Lower lobe of right lung (tissue), 2 donors: ENCODE measurements at regions not wholly inside any gene's neighbourhood (a gene's known extent, or its start where the extent isn't known, plus 50 kb on each side); places are given as distances from the start of the nearest gene placed in this dataset.
"Not testable (repeated sequence)": the region's sequence is repeated elsewhere in the genome, so short reads cannot be mapped to it uniquely, and the experiment has no call there.

Experiments
- ATAC-seq, 2 donors: fragments of 200-7000 bp; cut with Tn5 transposase; one replicate each; pipeline ENCODE4 v1.9.1; 2020 to 2022; ENCODE audit warnings: mild to moderate bottlenecking in 2 of 2, moderate library complexity in 2 of 2
- DNase-seq: peaks from one replicate; pipeline ENCODE4 v3.0.0-alpha.2; 2020
- H3K27ac ChIP-seq: fragments of 200-600 bp; one replicate; pipeline ENCODE4 v1.8.0; 2022
- H3K27me3 ChIP-seq: fragments of 200-600 bp; one replicate; pipeline ENCODE4 v1.8.0; 2022; ENCODE audit warnings: low read depth
- H3K36me3 ChIP-seq: fragments of 200-600 bp; one replicate; pipeline ENCODE4 v1.8.0; 2022; ENCODE audit warnings: mild to moderate bottlenecking
- H3K4me1 ChIP-seq: fragments of 200-600 bp; one replicate; pipeline ENCODE4 v1.8.0; 2022
- H3K4me3 ChIP-seq: fragments of 200-600 bp; one replicate; pipeline ENCODE4 v1.8.0; 2022; ENCODE audit warnings: mild to moderate bottlenecking
- H3K9me3 ChIP-seq: fragments of 200-600 bp; one replicate; pipeline ENCODE4 v1.8.0; 2022
- intact Hi-C: fragments of 100-400 bp; cut with DNase I; formaldehyde crosslinking; loops from one replicate; pipeline ENCODE4 v1.11.0; 2022
- TF ChIP-seq, protein P1 (sequence below): fragments of 200-600 bp; IDR thresholded peaks from one replicate; pipeline ENCODE4 v1.8.0; 2022; ENCODE audit warnings: antibody characterized with exemption, mild to moderate bottlenecking
- donor health status: DM: no; HTN: yes; CAD: no; lungs with severe emphysema.

DNA sequence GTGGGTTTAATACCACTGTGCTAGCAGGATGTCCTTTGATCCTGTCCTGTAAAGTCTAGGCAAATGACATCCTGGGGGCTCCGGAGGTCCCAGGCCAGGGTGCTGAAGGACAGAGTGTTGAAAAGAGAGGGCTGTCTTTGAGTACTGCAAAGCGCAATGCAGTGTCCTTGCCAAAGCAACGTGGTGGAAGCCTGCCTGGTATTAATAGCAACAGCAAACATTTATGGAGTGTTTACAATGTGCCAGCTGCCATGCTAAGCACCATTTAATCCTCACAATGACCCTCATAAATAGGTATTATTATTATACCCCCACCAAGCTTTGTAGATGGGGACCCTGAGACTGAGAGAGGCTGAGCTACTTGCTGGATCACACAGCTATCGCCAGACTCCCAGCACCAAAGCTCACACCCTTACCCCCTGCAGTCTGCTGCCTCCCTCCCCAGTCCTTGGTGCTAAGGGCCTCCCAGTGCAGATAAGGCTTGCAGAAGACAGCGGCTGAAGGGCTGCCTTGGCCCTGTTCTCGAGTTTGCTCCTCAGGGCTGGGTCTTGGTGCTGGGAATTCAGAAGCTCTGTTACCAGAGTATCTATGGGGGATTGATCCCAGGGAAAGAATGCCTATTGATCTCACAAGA is 427.7 kb downstream of the FUT8 start:
- H3K4me1 ChIP-seq = peaks cover 7% of the 10 kb centered on the region
- DNase-seq (no peak), ATAC-seq (peak; percentile 70 to 74)
- H3K4me3 ChIP-seq = no peak overlapping the region
- TF ChIP-seq, protein P1, sequence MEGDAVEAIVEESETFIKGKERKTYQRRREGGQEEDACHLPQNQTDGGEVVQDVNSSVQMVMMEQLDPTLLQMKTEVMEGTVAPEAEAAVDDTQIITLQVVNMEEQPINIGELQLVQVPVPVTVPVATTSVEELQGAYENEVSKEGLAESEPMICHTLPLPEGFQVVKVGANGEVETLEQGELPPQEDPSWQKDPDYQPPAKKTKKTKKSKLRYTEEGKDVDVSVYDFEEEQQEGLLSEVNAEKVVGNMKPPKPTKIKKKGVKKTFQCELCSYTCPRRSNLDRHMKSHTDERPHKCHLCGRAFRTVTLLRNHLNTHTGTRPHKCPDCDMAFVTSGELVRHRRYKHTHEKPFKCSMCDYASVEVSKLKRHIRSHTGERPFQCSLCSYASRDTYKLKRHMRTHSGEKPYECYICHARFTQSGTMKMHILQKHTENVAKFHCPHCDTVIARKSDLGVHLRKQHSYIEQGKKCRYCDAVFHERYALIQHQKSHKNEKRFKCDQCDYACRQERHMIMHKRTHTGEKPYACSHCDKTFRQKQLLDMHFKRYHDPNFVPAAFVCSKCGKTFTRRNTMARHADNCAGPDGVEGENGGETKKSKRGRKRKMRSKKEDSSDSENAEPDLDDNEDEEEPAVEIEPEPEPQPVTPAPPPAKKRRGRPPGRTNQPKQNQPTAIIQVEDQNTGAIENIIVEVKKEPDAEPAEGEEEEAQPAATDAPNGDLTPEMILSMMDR = no peak
- no peaks in the 10 kb centered on the region for H3K9me3 ChIP-seq
- H3K27me3 ChIP-seq = no peaks in the 10 kb centered on the region
- H3K36me3 ChIP-seq = no peaks in the 10 kb centered on the region
- no peak overlapping the region for H3K27ac ChIP-seq
- intact Hi-C loops = no loop called here

GRCh38 chr14:65840786-65841185 is 428.3 kb downstream of the FUT8 start:
- peaks cover 7% of the 10 kb centered on the region for H3K4me1 ChIP-seq
- no peaks in the 10 kb centered on the region for H3K27me3 ChIP-seq
- no peak overlapping the region for H3K4me3 ChIP-seq
- DNase-seq = no peak
- no peak overlapping the region for H3K27ac ChIP-seq
- no peaks in the 10 kb centered on the region for H3K36me3 ChIP-seq
- TF ChIP-seq, protein P1 = no peak
- ATAC-seq = peak in 1 of 2 donors; percentile 28
- intact Hi-C loops = no loop called here
- H3K9me3 ChIP-seq = no peaks in the 10 kb centered on the region

DNA sequence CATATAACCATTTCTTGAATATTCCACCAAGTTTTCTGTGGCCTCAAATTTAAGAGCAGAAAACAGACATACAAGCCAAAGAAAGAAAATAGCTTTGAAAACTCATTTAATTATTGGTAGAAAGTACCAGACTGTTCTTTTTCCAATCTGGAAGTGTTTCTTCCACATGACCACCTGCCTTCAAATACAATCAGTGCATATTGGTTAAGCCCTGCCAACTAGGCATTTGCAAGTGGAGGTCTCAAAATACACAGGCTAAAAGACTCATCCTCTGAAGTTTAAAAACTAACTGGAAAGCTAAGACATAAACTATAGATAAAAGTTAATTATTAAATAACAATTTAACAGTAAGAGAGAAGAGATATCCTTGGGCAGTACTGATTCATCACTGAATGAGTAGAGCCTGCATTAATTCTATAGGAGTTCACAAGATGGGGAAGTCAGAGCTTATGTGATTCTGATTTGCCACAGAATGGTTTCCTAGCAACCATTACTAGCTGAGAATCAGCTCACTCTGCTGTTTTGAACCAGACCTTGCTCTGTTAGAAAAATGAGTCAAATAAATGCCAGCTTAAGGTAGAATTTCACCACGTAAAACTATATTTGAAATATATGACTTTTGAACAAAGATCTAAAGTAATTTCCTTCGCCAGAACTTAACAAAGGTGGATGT is 433.8 kb downstream of the FUT8 start:
- intact Hi-C loops = no loop called here
- H3K27ac ChIP-seq = no peak overlapping the region
- DNase-seq = no peak
- H3K36me3 ChIP-seq = no peaks in the 10 kb centered on the region
- H3K27me3 ChIP-seq = no peaks in the 10 kb centered on the region
- no peak for ATAC-seq
- TF ChIP-seq, protein P1 = no peak
- H3K9me3 ChIP-seq = no peaks in the 10 kb centered on the region
- no peak overlapping the region for H3K4me3 ChIP-seq
- H3K4me1 ChIP-seq = no peaks in the 10 kb centered on the region

- no peaks in the 10 kb centered on the region for H3K9me3 ChIP-seq
- H3K27me3 ChIP-seq = no peaks in the 10 kb centered on the region
- TF ChIP-seq, protein P1 = no peak
- DNase-seq (no peak), ATAC-seq (peak; percentile 45 to 55)
- no peak overlapping the region for H3K4me3 ChIP-seq
- no peak overlapping the region for H3K27ac ChIP-seq
- H3K4me1 ChIP-seq = no peaks in the 10 kb centered on the region
- intact Hi-C loops = no loop called here
- H3K36me3 ChIP-seq = no peaks in the 10 kb centered on the region
Observed at GRCh38 chr14:65847075-65847847, 434.7 kb downstream of the FUT8 start.

DNA sequence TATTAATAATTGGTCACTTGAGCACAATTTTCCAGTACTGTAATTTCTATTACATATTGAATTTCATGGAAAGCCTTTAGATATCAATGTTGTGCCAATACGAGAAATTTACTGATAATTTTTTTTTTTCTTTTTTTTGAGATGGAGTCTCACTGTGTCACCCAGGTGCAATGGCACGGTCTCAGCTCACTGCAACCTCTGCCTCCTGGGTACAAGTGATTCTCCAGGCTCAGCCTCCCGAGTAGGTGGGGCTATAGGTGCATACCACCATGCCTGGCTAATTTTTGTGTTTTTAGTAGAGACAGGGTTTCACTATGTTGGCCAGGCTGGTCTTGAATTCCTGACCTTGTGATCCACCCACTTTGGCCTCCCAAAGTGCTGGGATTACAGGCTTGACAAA is 435.4 kb downstream of the FUT8 start:
- H3K36me3 ChIP-seq, H3K27ac ChIP-seq, DNase-seq, H3K4me1 ChIP-seq, intact Hi-C loops, H3K9me3 ChIP-seq, H3K4me3 ChIP-seq, H3K27me3 ChIP-seq, ATAC-seq: not testable (repeated sequence)

- Histone ChIP-seq H3K9me3 (no peaks in the 10 kb centered on the region), H3K4me3 (no peak overlapping the region), H3K27me3 (no peaks in the 10 kb centered on the region), H3K27ac (no peak overlapping the region), H3K36me3 (no peaks in the 10 kb centered on the region), H3K4me1 (no peaks in the 10 kb centered on the region)
- no peak for ATAC-seq
- no peak for DNase-seq
- intact Hi-C loops = no loop called here
- TF ChIP-seq, protein P1 = no peak
Observed at GRCh38 chr14:65849091-65849490, 436.6 kb downstream of the FUT8 start.
